ENCODE measurements at regions not wholly inside any gene's neighbourhood (a gene's known extent, or its start where the extent isn't known, plus 50 kb on each side); places are given as distances from the start of the nearest gene placed in this dataset.

DNA sequence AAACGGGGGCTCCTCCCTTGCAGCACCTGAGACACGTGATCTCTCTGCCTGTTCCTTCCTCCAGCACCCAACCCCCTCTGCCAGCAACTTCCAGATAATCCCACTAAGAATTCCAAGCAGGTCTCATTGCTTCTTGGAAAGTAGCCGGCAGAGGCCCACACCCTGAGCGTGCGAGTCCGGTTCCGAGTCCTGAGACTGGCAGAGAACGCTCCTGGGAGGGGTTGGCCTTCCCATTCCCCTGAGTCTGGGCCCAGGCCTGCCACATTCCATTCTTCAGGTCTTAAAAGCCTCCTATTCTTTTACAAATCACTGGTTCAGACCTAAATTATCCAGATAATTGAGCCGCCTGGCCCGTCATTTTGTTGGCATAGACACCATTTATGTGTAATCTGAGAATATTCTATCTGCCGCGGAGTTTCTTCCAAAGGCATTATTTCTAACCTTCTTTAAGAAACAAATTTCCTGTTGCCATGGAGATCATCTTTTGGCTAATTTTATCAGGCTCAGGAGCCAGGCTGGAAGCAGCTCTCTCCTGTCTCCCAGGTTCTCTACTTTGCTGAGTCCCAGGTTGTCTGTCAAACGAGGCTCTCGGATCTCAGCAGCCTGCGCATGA, 165.4 kb downstream of the MYCN start:
- 3% methylated on average over 13 of the region's 15 CpGs; no CpG with 5 or more reads in 1 of the 2 experiments for WGBS, 2 experiments (ENCODE audit: extremely low coverage in 1 of 2, insufficient coverage in 1 of 2, insufficient read length in 1 of 2, insufficient replicate concordance in 2 of 2, low coverage in 1 of 2, low lambda C conversion rate in 2 of 2, missing lambda C conversion rate in 1 of 2)
- Histone ChIP-seq H3K56ac (replicated peaks; ENCODE audit: insufficient read length, low read depth, low read length) (peak overlapping the region; percentile 48), H3K27ac (ENCODE audit: low read depth, low read length) (peak overlapping the region; percentile 89), H3K4me1 (replicated peaks in 1 of 4; ENCODE audit: control insufficient read depth in 3 of 4, insufficient read depth in 4 of 4, low read length in 3 of 4) (peaks cover 23 to 41% (median 33%) of the 10 kb centered on the region in 4 experiments), H2BK5ac (ENCODE audit: low read depth, low read length) (peak overlapping the region; percentile 100), H3K79me2 (ENCODE audit: control insufficient read depth in 1 of 2, insufficient read depth in 2 of 2, low read length in 2 of 2) (no peaks in the 10 kb centered on the region), H4K8ac (ENCODE audit: extremely low read depth, insufficient read depth, low read length) (no peak overlapping the region), H3K9me3 (ENCODE audit: insufficient read depth in 2 of 2, low read depth in 1 of 2, low read length in 1 of 2) (no peaks in the 10 kb centered on the region), H3K23ac (ENCODE audit: insufficient read length) (no peak overlapping the region), H3K9ac (replicated peaks in 1 of 4; ENCODE audit: extremely low read depth in 1 of 4, low read depth in 3 of 4, low read length in 3 of 4) (peak overlapping the region in 2 of 4 experiments; percentile 14 to 75; a peak in 3 of 7 replicates), H4K91ac (replicated peaks; ENCODE audit: insufficient read length, low read length) (no peak overlapping the region), H3K79me1 (ENCODE audit: low read depth, low read length) (no peaks in the 10 kb centered on the region), H4K20me1 (replicated peaks in 1 of 2; ENCODE audit: control insufficient read depth in 1 of 2, insufficient read depth in 2 of 2, low read length in 2 of 2) (no peaks in the 10 kb centered on the region), H3K18ac (ENCODE audit: extremely low read depth, low read length) (peak overlapping the region; percentile 98; the same call in 1 of the 2 replicates), H2AK5ac (ENCODE audit: low read depth, low read length) (no peak overlapping the region; the same call in 1 of the 2 replicates), H2BK15ac (ENCODE audit: low read length) (no peak overlapping the region), H2BK12ac (ENCODE audit: low read depth, low read length) (peak overlapping the region; percentile 100; the same call in 1 of the 2 replicates), H3K23me2 (ENCODE audit: low read depth, low read length) (peaks cover 5% of the 10 kb centered on the region), H2AFZ (ENCODE audit: low read length) (no peak overlapping the region), H4K5ac (ENCODE audit: insufficient read length, low read depth, low read length) (peak overlapping the region; percentile 77), H3K36me3 (ENCODE audit: control insufficient read depth in 2 of 4, insufficient read depth in 4 of 4, low read length in 3 of 4) (no peaks in the 10 kb centered on the region), H2BK20ac (ENCODE audit: low read length) (0 out of 2 replicates have a peak overlapping the region, but pooled peaks have one; percentile 52), H3K14ac (ENCODE audit: insufficient read length) (no peak overlapping the region), H2BK120ac (replicated peaks; ENCODE audit: low read depth, low read length) (peak overlapping the region; percentile 65), H3K27me3 (replicated peaks in 1 of 4; ENCODE audit: control insufficient read depth in 3 of 4, extremely low read depth in 1 of 4, insufficient read depth in 3 of 4, low read length in 3 of 4) (no peaks in the 10 kb centered on the region), H3K4me3 (ENCODE audit: extremely low read depth in 1 of 4, insufficient read depth in 2 of 4, low read depth in 3 of 4, low read length in 4 of 4) (peak overlapping the region; percentile 2 to 51 (median 27); a peak in 5 of 8 replicates), H3K4me2 (ENCODE audit: insufficient read depth in 1 of 2, low read depth in 2 of 2, low read length in 2 of 2) (peak overlapping the region; percentile 76 to 96), H3K4ac (replicated peaks; ENCODE audit: insufficient read length, low read depth, low read length) (no peak overlapping the region)
- CTCF ChIA-PET (ENCODE audit: partially characterized antibody), result interaction anchor here (0.9 to 5.8 kb wide), 8 partner anchors 8 to 221 kb away, joined by 3 to 28 read pairs (median 4); partner anchors contain the start of gene MYCN
- DNase-seq (ENCODE audit: low read depth in 1 of 2, low spot score in 2 of 2) (peak; percentile 83 to 97), FAIRE-seq (peak; percentile 99)
- POLR2A ChIA-PET (ENCODE audit: partially characterized antibody), result interaction anchor here (0.6 to 5.0 kb wide), 16 partner anchors 11 to 404 kb away, joined by 3 to 46 read pairs (median 4); partner anchors contain the start of gene MYCN
- TF ChIP-seq SUZ12 (IDR thresholded peaks at IDR 0.05; ENCODE audit: low read length) (peak; percentile 13; the same call in 1 of the 2 replicates), RBBP5 (IDR thresholded peaks at IDR 0.05; ENCODE audit: borderline replicate concordance, low read depth, low read length) (0 out of 2 replicates have a peak, but pooled peaks have one; percentile 78), RAD21 (IDR thresholded peaks at IDR 0.05 in 1 of 2, conservative IDR thresholded peaks at IDR 0.05 in 1 of 2; ENCODE audit: low read depth in 2 of 2, low read length in 2 of 2) (peak; percentile 20 to 31; a peak in 2 of 4 replicates), SP1 (IDR thresholded peaks at IDR 0.05; ENCODE audit: low read depth, low read length) (peak; percentile 81), CTBP2 (IDR thresholded peaks at IDR 0.05; ENCODE audit: borderline replicate concordance, insufficient read depth, insufficient read length, low read length) (peak; percentile 76), TBP (IDR thresholded peaks at IDR 0.05; ENCODE audit: low read depth, low read length) (peak; percentile 58; the same call in 1 of the 2 replicates), KDM1A (IDR thresholded peaks at IDR 0.05; ENCODE audit: borderline replicate concordance, low read length) (no peak), BACH1 (IDR thresholded peaks at IDR 0.05; ENCODE audit: low read length) (peak; percentile 87)

All from H1 (cell line).